Right hindlimb (tissue), 1 donor: ENCODE measurements at regions not wholly inside any gene's neighbourhood (a gene's known extent, or its start where the extent isn't known, plus 50 kb on each side); places are given as distances from the start of the nearest gene placed in this dataset.

Source experiments
- DNase-seq: peaks from one replicate; pipeline ENCODE4 v3.0.0-alpha.2; 2018

DNA sequence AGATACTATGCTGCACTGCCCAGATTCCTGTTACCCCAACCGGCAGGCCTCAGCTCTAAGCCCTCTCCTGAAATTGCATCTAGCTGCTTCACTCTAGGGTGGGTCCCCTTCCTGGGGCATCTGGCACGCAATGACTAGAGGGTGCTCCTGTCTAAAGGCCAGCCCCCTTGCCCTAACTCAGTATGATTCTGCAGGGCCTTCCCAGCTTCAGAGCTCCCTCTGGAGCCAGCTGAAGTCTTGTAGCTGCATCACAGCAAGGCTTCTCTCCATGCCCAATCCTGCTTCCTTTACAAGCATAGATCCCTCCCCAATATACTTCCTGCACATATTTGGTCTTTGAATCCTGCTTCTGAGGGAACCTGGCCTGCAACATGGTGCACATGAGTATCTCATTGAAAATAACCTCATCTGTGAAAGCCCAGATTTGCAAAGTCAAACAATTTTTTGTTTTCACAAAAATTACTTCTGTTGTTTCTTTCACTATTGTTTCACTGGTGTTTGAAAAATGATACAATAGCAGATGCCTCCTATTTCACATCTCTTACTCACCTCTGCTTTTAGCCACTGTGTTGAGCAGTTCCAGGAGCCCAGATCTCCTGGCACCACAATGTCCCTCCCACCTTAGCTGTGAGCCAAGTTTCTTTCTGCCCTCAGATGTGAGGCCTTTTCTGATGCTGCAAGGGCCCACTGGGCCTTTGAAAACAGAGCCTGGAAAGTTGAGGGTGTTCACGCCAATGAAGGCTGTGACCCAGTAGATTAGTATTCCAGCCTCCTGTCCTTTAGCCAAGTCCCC, 169.5 kb upstream of the EGLN3 start:
- DNase-seq, result no peak

DNA sequence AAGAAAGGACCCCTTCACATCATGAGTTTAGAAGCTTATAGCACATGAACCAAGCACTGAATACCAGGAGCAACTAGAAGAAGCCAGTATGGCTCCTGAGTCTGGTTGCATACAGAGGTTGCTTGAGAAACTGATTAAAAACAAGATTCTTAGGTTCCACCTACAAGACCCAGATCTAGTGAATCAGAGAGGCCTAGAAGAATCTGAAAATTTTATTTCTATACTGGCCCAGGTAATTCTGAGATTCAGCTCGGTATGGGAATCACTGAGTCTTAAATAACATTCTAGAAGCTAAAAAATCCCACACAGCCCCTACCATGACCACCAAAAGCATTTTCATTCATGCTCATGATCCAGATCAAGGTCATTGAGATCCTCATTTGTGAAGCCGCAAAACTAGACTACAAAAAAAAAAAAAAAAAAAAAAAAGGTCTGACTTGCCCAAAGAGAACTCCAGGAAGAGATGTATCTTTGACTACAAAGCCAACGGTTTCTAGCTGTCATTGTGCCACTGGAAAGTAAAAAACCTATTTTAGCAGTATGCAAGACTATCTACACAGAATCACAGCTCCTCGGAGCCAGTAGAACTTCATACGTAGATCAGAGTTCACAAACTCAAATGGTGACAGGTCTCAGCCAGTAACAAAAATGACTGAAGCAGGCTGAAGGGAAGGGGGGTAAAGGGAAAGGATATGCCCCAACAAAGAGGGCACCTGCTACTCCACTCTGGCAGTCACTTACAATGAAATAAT, 168.4 kb upstream of the EGLN3 start:
- no peak for DNase-seq

DNA sequence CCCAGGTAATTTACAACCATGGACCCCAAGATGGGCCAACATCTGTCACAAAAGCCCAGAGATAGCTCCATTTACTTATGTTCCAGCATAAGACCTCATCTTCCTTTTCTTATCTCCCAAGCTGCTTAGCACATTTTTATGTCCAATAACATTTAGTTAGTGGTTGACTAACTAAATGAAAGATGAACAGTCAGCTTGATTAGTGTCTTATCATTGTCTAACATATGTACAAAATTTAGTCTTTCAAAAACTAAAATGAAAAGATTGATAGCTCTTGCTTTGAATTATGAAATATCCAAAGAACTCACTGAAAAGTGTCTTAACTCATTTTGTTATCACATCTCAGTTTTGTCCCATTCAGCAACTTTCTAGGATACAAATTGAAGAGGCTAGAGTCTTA, 163.1 kb upstream of the EGLN3 start:
- no peak for DNase-seq

- no peak for DNase-seq
Measured at GRCh38 chr14:34113005-34113511, 162.2 kb upstream of the EGLN3 start.

DNA sequence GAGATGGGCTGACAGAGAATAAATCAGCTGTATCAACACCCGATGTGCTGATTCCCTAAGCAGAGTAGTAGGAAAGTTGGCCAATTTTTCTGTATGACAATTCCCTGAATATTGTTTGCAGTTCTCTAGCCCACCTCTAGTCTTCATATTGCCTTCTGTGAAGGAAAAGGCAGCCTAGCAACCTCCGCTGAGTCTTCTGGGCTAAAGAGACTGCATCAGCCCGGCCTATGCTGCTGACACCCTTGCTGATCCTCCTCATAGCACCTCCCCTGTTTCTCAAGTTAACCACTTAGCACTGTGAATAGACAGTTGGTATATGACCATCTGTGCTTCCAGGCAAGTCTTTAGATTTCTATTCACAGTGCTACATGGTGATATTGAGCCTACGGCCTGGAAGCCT, 161.1 kb upstream of the EGLN3 start:
- DNase-seq, result no peak

- no peak for DNase-seq
Measured at GRCh38 chr14:34111505-34111904, 160.6 kb upstream of the EGLN3 start.

DNA sequence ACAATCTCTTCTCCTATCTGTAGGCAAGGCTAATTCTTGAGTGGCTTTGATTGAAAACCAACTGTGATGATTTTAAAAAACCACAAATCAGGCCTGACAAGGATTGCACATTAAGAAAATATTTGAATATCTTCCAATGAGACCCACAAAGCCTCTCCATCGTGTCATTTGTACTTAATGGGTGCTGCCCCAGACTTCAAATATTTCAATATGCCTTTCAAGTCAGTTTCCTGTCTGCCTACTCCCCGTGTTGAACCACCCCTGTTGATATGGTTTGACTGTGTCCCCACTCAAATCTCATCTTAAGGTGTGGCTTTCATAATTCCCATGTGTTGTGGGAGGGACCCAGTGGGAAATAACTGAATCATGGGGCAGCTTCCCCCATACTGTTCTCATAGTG, 159.7 kb upstream of the EGLN3 start:
- DNase-seq, result no peak

GRCh38 chr14:34107441-34107840, 156.6 kb upstream of the EGLN3 start:
- no peak for DNase-seq

DNA sequence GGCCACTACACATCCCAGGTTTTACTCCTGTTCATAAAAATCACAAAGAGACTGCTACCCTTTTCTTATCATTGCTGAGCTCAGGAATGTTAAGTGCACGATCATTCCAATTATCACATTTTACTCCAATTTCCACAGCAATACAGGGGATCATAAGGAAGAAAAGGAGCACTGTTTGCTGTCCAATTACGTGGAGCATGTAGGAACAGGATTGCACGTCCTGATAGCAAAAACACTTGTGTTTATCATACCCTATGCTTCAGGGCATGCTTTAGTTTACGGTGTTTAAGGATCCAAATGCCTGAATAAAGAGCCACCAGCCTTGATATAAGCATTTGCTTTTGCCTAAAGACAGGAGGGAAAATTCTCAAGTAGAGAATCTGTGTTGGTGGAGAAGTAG, 155.4 kb upstream of the EGLN3 start:
- no peak for DNase-seq

- peak; percentile 54 for DNase-seq
Measured at GRCh38 chr14:34104489-34105397, 153.9 kb upstream of the EGLN3 start.

- DNase-seq, result no peak
Measured at GRCh38 chr14:34103176-34103575, 152.3 kb upstream of the EGLN3 start.

DNA sequence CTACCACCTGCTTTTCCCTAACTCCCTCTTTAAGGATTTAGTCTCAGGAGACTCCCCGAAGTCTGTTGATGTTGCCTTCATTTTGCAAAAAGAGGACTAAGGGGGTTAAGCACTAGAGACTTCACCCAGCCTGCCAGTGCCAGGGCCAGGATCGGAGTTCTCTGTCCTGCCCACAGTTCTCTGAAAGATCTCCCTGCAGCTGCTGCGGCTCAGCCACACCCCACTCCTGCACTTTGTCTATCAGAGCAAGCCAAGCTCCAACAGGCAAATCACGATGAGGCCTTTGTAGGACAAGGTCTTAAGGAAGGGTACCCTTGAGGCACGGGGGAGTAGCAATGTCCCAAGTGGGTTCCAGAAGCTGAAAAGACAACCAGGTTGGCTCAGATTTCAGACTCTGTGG, 148.8 kb upstream of the EGLN3 start:
- DNase-seq, result no peak

DNA sequence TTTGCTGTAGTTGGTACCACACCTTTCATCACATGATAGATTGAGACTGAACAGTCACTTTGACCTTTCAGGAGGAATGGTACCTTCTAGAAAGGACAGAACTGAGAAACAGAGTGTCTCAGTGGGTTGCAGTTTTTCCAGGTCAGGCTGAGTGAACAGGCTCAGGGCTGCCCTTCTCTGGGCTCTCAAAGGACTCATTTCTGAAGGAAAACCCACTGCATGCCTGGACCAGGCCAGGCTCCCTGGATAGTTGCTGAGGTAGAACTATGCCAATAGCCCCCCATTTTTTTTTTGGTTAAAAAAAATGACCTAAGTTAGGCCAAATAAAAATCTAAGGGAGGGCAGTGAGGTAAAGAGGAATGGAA, 148.1 kb upstream of the EGLN3 start:
- no peak for DNase-seq

DNA sequence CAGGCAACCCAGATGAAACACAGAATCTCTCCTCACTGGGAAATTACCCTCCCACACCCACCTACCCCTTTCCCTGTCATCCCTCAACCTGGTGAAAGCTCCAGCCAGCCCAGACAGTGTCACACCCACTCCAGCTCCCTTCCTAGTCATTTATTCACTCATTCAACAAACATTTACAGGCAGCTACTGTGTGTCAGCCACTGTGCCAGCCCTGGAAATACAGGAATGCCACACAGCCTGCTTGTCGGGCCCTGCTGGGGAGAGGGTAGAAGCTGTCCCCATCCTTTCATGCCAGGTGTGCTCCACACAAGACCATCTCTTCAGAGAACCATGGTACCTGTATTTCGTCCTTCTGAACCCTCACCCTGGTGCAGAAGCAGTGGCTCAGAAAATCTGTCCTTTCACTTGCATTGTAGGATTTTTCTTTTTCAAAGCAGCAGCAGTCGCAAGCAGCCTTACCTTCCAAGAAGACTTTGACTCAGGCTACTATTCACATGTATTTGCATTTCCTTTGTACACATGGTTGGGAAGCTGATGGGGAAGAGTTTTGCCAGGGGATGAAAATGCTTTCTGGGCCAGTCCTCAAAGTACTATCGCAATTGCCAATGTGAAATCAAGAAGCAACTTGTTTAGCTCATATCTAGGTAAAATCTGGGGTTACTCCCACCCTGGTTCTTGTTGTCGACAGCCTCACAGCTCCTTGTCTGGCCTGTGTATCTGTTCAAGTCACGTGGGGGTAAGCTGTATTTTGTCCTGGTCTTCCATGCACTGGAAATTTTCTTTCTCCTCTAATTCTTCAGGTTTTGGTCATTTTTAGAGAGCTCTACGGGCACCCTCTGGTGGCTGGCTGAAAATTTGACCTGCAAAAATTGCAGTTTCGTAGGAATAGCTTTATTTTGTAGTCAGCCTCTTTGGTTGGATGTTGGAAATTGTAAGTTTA, 147.4 kb upstream of the EGLN3 start:
- peak; percentile 75 for DNase-seq

DNA sequence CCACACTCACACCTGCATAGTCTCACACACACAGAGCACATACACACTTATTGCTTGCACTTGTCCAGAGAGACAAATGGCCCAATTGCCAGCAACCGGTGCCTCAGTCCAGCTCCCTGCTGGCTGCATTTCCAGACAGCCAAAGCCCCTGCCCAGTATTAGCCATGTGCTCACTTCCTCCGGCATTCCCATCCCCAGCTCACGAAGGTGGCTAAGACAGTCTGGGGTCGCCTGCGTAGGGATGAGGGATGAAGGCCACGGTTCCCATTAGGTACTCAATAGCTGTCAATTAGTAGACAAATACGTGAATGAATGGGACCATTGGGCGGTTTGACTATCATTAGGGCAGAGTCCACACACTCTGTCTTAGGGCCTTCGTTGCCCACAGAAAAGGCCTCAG, 146.8 kb upstream of the EGLN3 start:
- DNase-seq, result no peak

DNA sequence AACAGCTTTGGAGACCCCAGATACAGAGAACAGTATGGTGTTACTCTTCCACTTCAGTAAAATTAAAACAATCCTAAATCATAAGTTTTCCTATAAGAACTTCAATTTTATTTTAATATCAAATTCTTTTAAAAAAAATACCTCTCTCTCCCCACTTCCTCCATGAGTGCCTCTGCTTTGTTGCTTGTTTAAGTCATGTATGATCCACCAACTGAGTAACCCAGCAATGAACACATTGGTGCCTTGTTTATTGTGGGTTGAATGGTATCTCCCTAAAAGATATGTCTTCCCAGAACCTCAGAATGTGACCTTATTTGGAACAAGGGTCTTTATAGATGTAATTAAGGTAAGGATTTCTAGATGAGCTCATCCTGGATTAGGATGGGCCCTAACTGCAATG, 143.5 kb upstream of the EGLN3 start:
- DNase-seq, result no peak

DNA sequence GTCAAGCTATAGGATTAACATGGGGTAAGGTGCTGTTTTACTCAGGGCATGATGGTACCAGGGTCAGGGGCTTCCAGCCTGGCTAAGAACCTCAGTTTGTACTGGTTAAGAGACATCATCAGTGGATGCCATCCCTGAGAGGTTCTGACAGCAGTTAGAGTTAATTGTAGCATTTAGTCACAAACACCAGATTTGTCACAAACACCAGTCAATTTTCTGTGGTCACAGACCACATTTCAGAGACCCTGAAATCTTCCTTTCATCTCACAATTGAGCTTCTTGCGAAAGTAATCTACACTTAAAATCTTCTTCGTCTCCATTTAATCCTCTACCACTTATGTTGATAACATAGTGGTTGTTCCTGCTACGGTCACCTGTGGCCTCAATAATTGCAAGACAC, 143.0 kb upstream of the EGLN3 start:
- DNase-seq, result no peak

- DNase-seq, result no peak
Measured at GRCh38 chr14:34090451-34090850, 139.6 kb upstream of the EGLN3 start.

DNA sequence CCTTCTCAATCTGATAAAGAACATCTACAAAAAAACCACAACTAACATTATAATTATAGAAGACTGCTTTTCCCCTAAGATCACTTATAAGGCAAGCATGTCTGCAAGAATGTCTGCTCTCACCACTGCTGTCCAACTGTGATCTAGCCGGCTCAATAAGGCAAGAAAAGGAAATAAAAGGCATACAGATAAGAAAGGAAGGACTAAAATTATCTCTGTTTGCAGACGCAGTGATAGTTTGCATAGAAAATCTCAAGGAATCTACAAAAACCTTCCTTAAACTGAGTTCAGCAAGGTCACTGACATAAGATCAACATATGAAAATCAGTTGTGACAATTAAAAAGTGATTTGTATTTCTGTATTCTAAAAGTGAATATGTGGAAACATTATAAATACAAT, 138.0 kb upstream of the EGLN3 start:
- no peak for DNase-seq

DNA sequence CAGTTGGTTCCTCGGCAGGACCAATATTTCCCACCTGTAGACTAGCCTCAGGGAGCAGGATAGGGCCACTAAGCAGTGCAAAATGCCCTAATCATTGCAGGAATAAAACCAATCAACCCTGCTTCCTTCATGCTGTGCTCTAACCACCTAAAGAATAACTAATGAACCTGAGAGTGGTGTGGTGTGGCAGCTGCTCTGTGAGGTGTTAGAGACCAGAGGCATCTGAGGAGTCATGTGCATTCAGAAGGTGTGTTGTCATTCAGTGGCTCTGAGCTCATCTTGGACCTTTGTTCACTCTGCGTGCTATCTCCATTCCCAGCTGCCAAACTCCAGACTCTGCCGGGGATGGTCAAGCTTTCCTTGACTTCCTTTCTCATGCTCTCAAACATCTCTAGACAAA, 136.7 kb upstream of the EGLN3 start:
- DNase-seq, result no peak

GRCh38 chr14:34086223-34086757, 135.4 kb upstream of the EGLN3 start:
- no peak for DNase-seq

DNA sequence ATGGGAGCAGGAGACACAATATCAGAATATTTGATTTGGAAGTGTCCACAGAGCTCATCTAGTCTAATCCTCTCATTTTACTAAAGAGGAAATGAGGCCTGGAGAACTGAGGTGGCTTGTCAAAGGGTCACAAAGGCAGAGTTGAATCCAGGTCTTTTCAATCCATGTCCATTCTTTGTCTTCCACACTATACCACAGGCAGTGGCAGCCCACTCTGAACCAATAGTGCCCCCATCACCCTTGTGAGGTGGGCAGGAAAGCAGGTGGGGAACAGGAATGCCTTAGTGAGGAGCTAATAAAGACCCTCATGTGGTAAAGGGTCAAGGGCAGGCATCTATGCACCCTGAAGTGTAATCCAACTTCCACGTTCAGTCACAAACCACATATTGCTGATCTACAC, 134.8 kb upstream of the EGLN3 start:
- DNase-seq, result no peak
